OCI-LY1 (cell line): ENCODE measurements at regions not wholly inside any gene's neighbourhood (a gene's known extent, or its start where the extent isn't known, plus 50 kb on each side); places are given as distances from the start of the nearest gene placed in this dataset.

Source experiments
- H2AFZ ChIP-seq: fragments of 200-600 bp; sonication (generic), shearing (Covaris generic); 2 replicates; pipeline ENCODE4 v1.6.0; 2014; ENCODE audit warnings: antibody characterized with exemption, mild to moderate bottlenecking, low read length
- H3F3A ChIP-seq: fragments of 200-600 bp; sonication (generic), shearing (Covaris generic); 2 replicates; pipeline ENCODE4 v1.6.0; 2014; ENCODE audit warnings: mild to moderate bottlenecking, antibody characterized with exemption, low read length, moderate library complexity; ENCODE audit not compliant: insufficient read depth
- H3K27ac ChIP-seq: fragments of 200-600 bp; sonication (generic); 2 replicates; pipeline ENCODE4 v1.5.1; 2014; ENCODE audit warnings: low read length, mixed run types, mild to moderate bottlenecking, low read depth; ENCODE audit not compliant: poor library complexity, severe bottlenecking
- H3K27me3 ChIP-seq: fragments of 200-600 bp; sonication (generic); 2 replicates; pipeline ENCODE4 v1.6.0; 2014; ENCODE audit warnings: antibody characterized with exemption, mild to moderate bottlenecking, low read length, moderate library complexity; ENCODE audit not compliant: insufficient read depth
- H3K36me3 ChIP-seq: fragments of 200-600 bp; sonication (generic); 2 replicates; pipeline ENCODE4 v1.6.1; 2014; ENCODE audit warnings: mild to moderate bottlenecking, antibody characterized with exemption, low read length, moderate library complexity, mixed read lengths; ENCODE audit not compliant: insufficient read depth
- H3K4me1 ChIP-seq: fragments of 200-600 bp; sonication (generic); 2 replicates; pipeline ENCODE4 v1.5.1; 2014; ENCODE audit warnings: mild to moderate bottlenecking, low read length, moderate library complexity; ENCODE audit not compliant: insufficient read depth, severe bottlenecking
- H3K4me2 ChIP-seq: fragments of 200-600 bp; sonication (generic), shearing (Covaris generic); 2 replicates; pipeline ENCODE4 v1.6.1; 2014; ENCODE audit warnings: low read length
- H3K4me3 ChIP-seq: fragments of 200-600 bp; sonication (generic); 2 replicates; pipeline ENCODE4 v1.5.1; 2014; ENCODE audit warnings: low read length, low read depth, mild to moderate bottlenecking, mixed read lengths; ENCODE audit not compliant: poor library complexity, severe bottlenecking
- H3K79me2 ChIP-seq: fragments of 200-600 bp; shearing (Covaris generic); 2 replicates; pipeline ENCODE4 v1.6.1; 2016; ENCODE audit warnings: mixed run types, low read length, mixed read lengths; ENCODE audit not compliant: insufficient read depth
- H3K9ac ChIP-seq: fragments of 200-600 bp; sonication (generic), shearing (Covaris generic); 2 replicates; pipeline ENCODE4 v1.6.1; 2014; ENCODE audit warnings: mild to moderate bottlenecking, low read length, mixed read lengths
- H3K9me2 ChIP-seq: fragments of 200-600 bp; sonication (generic), shearing (Covaris generic); 2 replicates; pipeline ENCODE4 v1.6.1; 2014; ENCODE audit warnings: low read depth, mild to moderate bottlenecking, low read length, mixed read lengths
- H3K9me3 ChIP-seq: fragments of 200-600 bp; shearing (Covaris generic); 2 replicates; pipeline ENCODE4 v1.6.1; 2014; ENCODE audit warnings: low read length, mixed read lengths
- H4K20me1 ChIP-seq: fragments of 200-600 bp; sonication (generic), shearing (Covaris generic); 2 replicates; pipeline ENCODE4 v1.6.0; 2016; ENCODE audit warnings: mild to moderate bottlenecking, low read length; ENCODE audit not compliant: insufficient read depth
- EZH2 ChIP-seq: fragments of 200-600 bp; sonication (generic), shearing (Covaris generic); IDR thresholded peaks from 2 replicates; pipeline ENCODE4 v1.8.0; 2017; ENCODE audit warnings: borderline replicate concordance, mixed run types, mild to moderate bottlenecking, antibody characterized with exemption, low read length, moderate library complexity, mixed read lengths
- TF ChIP-seq, protein P1 (sequence below): fragments of 200-600 bp; sonication (generic), shearing (Covaris generic); IDR thresholded peaks from 2 replicates; pipeline ENCODE4 v1.5.1; 2017; ENCODE audit warnings: mild to moderate bottlenecking, antibody characterized with exemption, low read length, moderate library complexity, mixed read lengths

DNA sequence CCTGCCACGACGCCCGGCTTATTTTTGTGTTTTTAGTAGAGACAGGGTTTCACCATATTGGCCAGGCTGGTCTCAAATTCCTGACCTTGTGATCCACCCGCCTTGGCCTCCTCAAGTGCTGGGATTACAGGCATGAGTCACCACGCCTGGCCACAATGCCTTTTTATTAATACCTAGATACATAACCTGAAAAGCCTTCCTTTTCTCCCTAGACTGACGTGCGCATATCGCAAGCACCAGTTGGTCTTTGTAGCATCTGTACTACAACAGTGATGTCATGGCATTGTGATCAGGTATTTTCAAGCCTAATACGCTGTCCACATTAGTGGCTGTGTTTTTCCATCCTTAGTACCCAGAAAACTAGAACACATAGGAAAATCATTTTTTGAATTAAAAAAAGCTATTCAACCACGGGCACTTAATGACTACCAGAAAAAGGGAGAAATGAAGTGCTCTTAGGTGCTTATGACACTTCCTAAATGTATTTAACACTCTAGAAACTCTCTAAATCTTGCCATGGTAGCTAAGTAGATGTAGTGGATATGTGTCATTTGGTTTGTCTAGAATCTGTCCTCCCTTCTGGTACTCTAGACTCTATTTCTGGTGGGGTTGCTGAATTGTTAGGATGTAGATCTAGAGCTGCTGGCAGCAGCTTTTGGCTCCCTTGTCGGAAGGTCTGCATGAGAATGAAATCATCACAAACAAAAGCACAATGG is 707.8 kb downstream of the STIM2 start:
- Histone ChIP-seq H3K9ac (no peak overlapping the region), H3K9me2 (no peaks in the 10 kb centered on the region), H3K4me2 (no peak overlapping the region), H3K27me3 (no peaks in the 10 kb centered on the region), H3K9me3 (no peaks in the 10 kb centered on the region), H2AFZ (no peak overlapping the region), H3F3A (no peaks in the 10 kb centered on the region), H3K4me1 (no peaks in the 10 kb centered on the region), H3K4me3 (no peak overlapping the region), H4K20me1 (no peaks in the 10 kb centered on the region), H3K36me3 (no peaks in the 10 kb centered on the region), H3K27ac (no peak overlapping the region), H3K79me2 (no peaks in the 10 kb centered on the region)
- no peak for TF ChIP-seq EZH2
- TF ChIP-seq, protein P1, sequence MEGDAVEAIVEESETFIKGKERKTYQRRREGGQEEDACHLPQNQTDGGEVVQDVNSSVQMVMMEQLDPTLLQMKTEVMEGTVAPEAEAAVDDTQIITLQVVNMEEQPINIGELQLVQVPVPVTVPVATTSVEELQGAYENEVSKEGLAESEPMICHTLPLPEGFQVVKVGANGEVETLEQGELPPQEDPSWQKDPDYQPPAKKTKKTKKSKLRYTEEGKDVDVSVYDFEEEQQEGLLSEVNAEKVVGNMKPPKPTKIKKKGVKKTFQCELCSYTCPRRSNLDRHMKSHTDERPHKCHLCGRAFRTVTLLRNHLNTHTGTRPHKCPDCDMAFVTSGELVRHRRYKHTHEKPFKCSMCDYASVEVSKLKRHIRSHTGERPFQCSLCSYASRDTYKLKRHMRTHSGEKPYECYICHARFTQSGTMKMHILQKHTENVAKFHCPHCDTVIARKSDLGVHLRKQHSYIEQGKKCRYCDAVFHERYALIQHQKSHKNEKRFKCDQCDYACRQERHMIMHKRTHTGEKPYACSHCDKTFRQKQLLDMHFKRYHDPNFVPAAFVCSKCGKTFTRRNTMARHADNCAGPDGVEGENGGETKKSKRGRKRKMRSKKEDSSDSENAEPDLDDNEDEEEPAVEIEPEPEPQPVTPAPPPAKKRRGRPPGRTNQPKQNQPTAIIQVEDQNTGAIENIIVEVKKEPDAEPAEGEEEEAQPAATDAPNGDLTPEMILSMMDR, result no peak

GRCh38 chr4:27568952-27569319 is 708.3 kb downstream of the STIM2 start:
- H3K36me3 ChIP-seq, result no peaks in the 10 kb centered on the region
- no peak overlapping the region for H3K4me2 ChIP-seq
- no peaks in the 10 kb centered on the region for H3K79me2 ChIP-seq
- no peak overlapping the region for H2AFZ ChIP-seq
- no peaks in the 10 kb centered on the region for H3K27me3 ChIP-seq
- no peak for TF ChIP-seq EZH2
- TF ChIP-seq, protein P1, result no peak
- no peak overlapping the region for H3K27ac ChIP-seq
- H3K9me2 ChIP-seq, result no peaks in the 10 kb centered on the region
- no peaks in the 10 kb centered on the region for H3K4me1 ChIP-seq
- no peaks in the 10 kb centered on the region for H3K9me3 ChIP-seq
- no peaks in the 10 kb centered on the region for H3F3A ChIP-seq
- H4K20me1 ChIP-seq, result no peaks in the 10 kb centered on the region
- H3K9ac ChIP-seq, result no peak overlapping the region
- no peak overlapping the region for H3K4me3 ChIP-seq

- Histone ChIP-seq H3F3A (no peaks in the 10 kb centered on the region), H3K27ac (no peak overlapping the region), H2AFZ (no peak overlapping the region), H3K4me2 (no peak overlapping the region), H3K9me3 (no peaks in the 10 kb centered on the region), H3K9me2 (no peaks in the 10 kb centered on the region), H3K4me1 (no peaks in the 10 kb centered on the region), H3K27me3 (no peaks in the 10 kb centered on the region), H3K36me3 (no peaks in the 10 kb centered on the region), H3K4me3 (no peak overlapping the region), H3K9ac (no peak overlapping the region), H4K20me1 (no peaks in the 10 kb centered on the region), H3K79me2 (no peaks in the 10 kb centered on the region)
- TF ChIP-seq EZH2, result no peak
- TF ChIP-seq, protein P1, result no peak
These were observed 714.1 kb downstream of the STIM2 start for GRCh38 chr4:27574743-27575142.
